WERI-Rb-1 (cell line): ENCODE measurements at regions not wholly inside any gene's neighbourhood (a gene's known extent, or its start where the extent isn't known, plus 50 kb on each side); places are given as distances from the start of the nearest gene placed in this dataset.

Experiments used
- DNase-seq: peaks from one replicate; pipeline ENCODE4 v3.0.0-alpha.2; 2020
- H3K27ac ChIP-seq: fragments of 250-450 bp; sonication (Bioruptor Pico); 2 replicates; pipeline ENCODE4 v1.5.1; 2020; ENCODE audit warnings: mild to moderate bottlenecking, moderate library complexity
- H3K27me3 ChIP-seq: fragments of 250-450 bp; sonication (Bioruptor Pico); 2 replicates; pipeline ENCODE4 v1.5.1; 2021; ENCODE audit warnings: mild to moderate bottlenecking, low read depth, moderate library complexity; ENCODE audit not compliant: insufficient read depth, severe bottlenecking
- H3K36me3 ChIP-seq: fragments of 250-450 bp; sonication (Bioruptor Pico); 2 replicates; pipeline ENCODE4 v1.5.1; 2020; ENCODE audit warnings: mild to moderate bottlenecking, moderate library complexity
- H3K4me3 ChIP-seq: 2 replicates; pipeline ENCODE4 v1.5.1; 2011; ENCODE audit warnings: low read depth, mild to moderate bottlenecking, control low read depth, low read length
- H3K9me3 ChIP-seq: fragments of 250-450 bp; sonication (Bioruptor Pico); 2 replicates; pipeline ENCODE4 v1.5.1; 2021; ENCODE audit warnings: mild to moderate bottlenecking, moderate library complexity; ENCODE audit not compliant: severe bottlenecking
- CTCF ChIP-seq: IDR thresholded peaks from 2 replicates; pipeline ENCODE4 v1.5.1; 2011; ENCODE audit warnings: low read depth, mild to moderate bottlenecking, control low read depth, inconsistent platforms, low read length

GRCh38 chr2:67339234-67339885, 57.8 kb upstream of the ETAA1 start:
- no peak for TF ChIP-seq CTCF
- DNase-seq = no peak
- Histone ChIP-seq H3K27ac (no peak overlapping the region), H3K27me3 (peaks cover 65% of the 10 kb centered on the region), H3K36me3 (no peaks in the 10 kb centered on the region), H3K4me3 (no peak overlapping the region), H3K9me3 (no peaks in the 10 kb centered on the region)

GRCh38 chr2:67340133-67341011, 56.8 kb upstream of the ETAA1 start:
- Histone ChIP-seq H3K27ac (no peak overlapping the region), H3K27me3 (peaks cover 63% of the 10 kb centered on the region), H3K4me3 (no peak overlapping the region), H3K9me3 (no peaks in the 10 kb centered on the region), H3K36me3 (no peaks in the 10 kb centered on the region)
- no peak for TF ChIP-seq CTCF
- DNase-seq = no peak

- H3K27ac ChIP-seq = no peak overlapping the region
- H3K4me3 ChIP-seq = no peak overlapping the region
- no peaks in the 10 kb centered on the region for H3K9me3 ChIP-seq
- TF ChIP-seq CTCF = no peak
- H3K36me3 ChIP-seq = no peaks in the 10 kb centered on the region
- DNase-seq = no peak
- H3K27me3 ChIP-seq = peaks cover 67% of the 10 kb centered on the region
Measured at GRCh38 chr2:67341012-67341318, 56.2 kb upstream of the ETAA1 start.

GRCh38 chr2:67341336-67341735, 55.8 kb upstream of the ETAA1 start:
- H3K27ac ChIP-seq = no peak overlapping the region
- no peaks in the 10 kb centered on the region for H3K9me3 ChIP-seq
- H3K27me3 ChIP-seq = peaks cover 67% of the 10 kb centered on the region
- no peak overlapping the region for H3K4me3 ChIP-seq
- H3K36me3 ChIP-seq = no peaks in the 10 kb centered on the region
- DNase-seq = no peak
- TF ChIP-seq CTCF = no peak

- no peak for TF ChIP-seq CTCF
- no peaks in the 10 kb centered on the region for H3K9me3 ChIP-seq
- DNase-seq = no peak
- H3K4me3 ChIP-seq = no peak overlapping the region
- no peaks in the 10 kb centered on the region for H3K36me3 ChIP-seq
- H3K27me3 ChIP-seq = peaks cover 64% of the 10 kb centered on the region
- no peak overlapping the region for H3K27ac ChIP-seq
Measured at GRCh38 chr2:67342394-67342793, 54.7 kb upstream of the ETAA1 start.
